GM12891 (cell line): ENCODE measurements at regions not wholly inside any gene's neighbourhood (a gene's known extent, or its start where the extent isn't known, plus 50 kb on each side); places are given as distances from the start of the nearest gene placed in this dataset.

ENCODE experiments used
- PAX5 ChIP-seq: IDR thresholded peaks from 2 replicates; pipeline ENCODE4 v1.6.1; 2011; ENCODE audit warnings: low read length, moderate library complexity, mild to moderate bottlenecking; ENCODE audit not compliant: insufficient read depth, severe bottlenecking
- POLR2A ChIP-seq: IDR thresholded peaks from 2 replicates; pipeline ENCODE4 v1.6.1; 2011; ENCODE audit warnings: low read depth, low read length, control low read depth
- POLR2AphosphoS5 ChIP-seq: IDR thresholded peaks from 2 replicates; pipeline ENCODE4 v1.6.1; 2011; ENCODE audit warnings: low read depth, low read length, control low read depth
- POU2F2 ChIP-seq: IDR thresholded peaks from 2 replicates; pipeline ENCODE4 v1.6.1; 2011; ENCODE audit warnings: low read depth, mild to moderate bottlenecking, control low read depth, low read length, moderate library complexity
- SPI1 ChIP-seq: IDR thresholded peaks from 2 replicates; pipeline ENCODE4 v1.6.1; 2011; ENCODE audit warnings: low read depth, low read length, control low read depth
- TAF1 ChIP-seq: IDR thresholded peaks from 2 replicates; pipeline ENCODE4 v1.6.1; 2011; ENCODE audit warnings: low read depth, low read length, control low read depth

- TF ChIP-seq POLR2AphosphoS5: no peak
- no peak for TF ChIP-seq POLR2A
- no peak for TF ChIP-seq TAF1
- no peak for TF ChIP-seq SPI1
- no peak for TF ChIP-seq PAX5
- TF ChIP-seq POU2F2: no peak
These were observed 619.2 kb downstream of the C6orf118 start for GRCh38 chr6:164690241-164690640.
